ES-I3 (cell line): ENCODE measurements at regions not wholly inside any gene's neighbourhood (a gene's known extent, or its start where the extent isn't known, plus 50 kb on each side); places are given as distances from the start of the nearest gene placed in this dataset.

ENCODE experiments used
- H3K36me3 ChIP-seq: 2 replicates; pipeline ENCODE4 v1.6.1; 2013; ENCODE audit warnings: mild to moderate bottlenecking, low read length, control low read depth, moderate library complexity; ENCODE audit not compliant: insufficient read depth
- H3K4me1 ChIP-seq: 2 replicates; pipeline ENCODE4 v1.6.1; 2013; ENCODE audit warnings: mild to moderate bottlenecking, control low read depth, low read length; ENCODE audit not compliant: insufficient read depth
- H3K9ac ChIP-seq: 2 replicates; pipeline ENCODE4 v1.6.1; 2013; ENCODE audit warnings: low read depth, mild to moderate bottlenecking, low read length, moderate library complexity
- H3K9me3 ChIP-seq: 2 replicates; pipeline ENCODE4 v1.6.1; 2013; ENCODE audit warnings: mild to moderate bottlenecking, low read length, moderate library complexity; ENCODE audit not compliant: control insufficient read depth, insufficient read depth

DNA sequence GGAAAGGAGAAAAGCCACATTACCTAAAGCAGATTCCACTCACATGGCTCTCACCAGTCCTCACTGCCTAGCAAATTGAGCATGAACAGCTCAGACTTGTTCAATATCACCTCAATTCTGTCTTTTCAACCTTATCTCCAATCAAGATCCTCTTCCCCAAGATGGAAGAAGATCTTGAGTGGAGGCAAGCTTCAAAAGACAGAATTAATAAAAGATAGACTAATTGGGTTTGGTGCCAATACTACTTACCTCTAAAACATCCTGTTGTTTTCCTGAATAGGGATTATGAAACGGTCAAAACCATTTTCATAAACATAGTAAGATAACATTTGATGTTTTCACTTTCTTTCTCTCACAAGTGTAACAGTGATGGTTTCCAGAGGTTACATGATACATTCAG, 349.2 kb upstream of the PLD5 start:
- Histone ChIP-seq H3K9me3 (no peaks in the 10 kb centered on the region), H3K4me1 (no peaks in the 10 kb centered on the region), H3K9ac (no peak overlapping the region), H3K36me3 (no peaks in the 10 kb centered on the region)

DNA sequence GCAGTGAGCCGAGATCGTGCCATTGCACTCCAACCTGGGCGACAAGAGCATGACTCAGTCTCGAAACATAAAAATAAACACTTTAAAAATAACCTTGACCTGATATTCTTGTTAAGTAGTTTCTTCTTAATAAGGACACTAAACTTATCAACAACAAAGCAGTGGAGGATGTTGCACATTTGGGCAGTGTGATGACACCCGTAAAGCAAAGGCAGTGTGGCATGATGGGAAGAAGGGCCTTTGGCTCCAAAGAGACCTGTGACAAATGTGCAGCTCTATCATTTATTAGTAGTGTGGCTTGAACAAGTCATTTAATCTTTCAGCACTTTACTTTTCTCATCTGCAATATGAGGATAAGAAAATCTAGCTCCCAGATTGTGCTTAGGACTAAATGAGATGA, 348.0 kb upstream of the PLD5 start:
- Histone ChIP-seq H3K4me1 (no peaks in the 10 kb centered on the region), H3K9ac (no peak overlapping the region), H3K9me3 (no peaks in the 10 kb centered on the region), H3K36me3 (no peaks in the 10 kb centered on the region)

DNA sequence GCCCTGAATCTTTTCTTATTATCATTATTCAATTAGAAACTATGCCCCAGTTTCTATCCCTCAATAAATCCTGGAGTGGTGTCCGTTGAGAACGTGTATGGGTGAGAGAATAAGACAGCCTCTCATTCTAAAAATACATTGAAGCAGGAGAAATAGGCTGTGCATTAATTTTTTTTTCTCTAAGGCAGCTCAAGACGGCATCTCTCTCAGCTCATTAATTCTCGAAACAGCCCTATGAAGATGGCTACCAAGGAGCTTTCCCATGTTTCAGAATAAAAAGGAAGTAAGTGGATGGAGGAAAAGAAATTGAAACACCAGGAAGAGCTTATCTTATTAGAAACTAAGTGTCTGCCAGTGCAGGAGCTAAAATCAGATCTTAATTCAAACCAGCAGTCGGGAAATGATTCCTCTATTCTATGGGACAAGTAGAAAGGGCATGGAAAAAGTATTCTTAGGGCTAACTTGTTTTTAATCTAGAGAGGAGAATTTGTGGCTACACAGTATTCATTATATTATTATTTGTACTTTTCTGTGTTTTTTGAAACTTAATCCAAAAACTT, 347.1 kb upstream of the PLD5 start:
- no peaks in the 10 kb centered on the region for H3K36me3 ChIP-seq
- H3K9ac ChIP-seq: no peak overlapping the region
- no peaks in the 10 kb centered on the region for H3K4me1 ChIP-seq
- no peaks in the 10 kb centered on the region for H3K9me3 ChIP-seq

DNA sequence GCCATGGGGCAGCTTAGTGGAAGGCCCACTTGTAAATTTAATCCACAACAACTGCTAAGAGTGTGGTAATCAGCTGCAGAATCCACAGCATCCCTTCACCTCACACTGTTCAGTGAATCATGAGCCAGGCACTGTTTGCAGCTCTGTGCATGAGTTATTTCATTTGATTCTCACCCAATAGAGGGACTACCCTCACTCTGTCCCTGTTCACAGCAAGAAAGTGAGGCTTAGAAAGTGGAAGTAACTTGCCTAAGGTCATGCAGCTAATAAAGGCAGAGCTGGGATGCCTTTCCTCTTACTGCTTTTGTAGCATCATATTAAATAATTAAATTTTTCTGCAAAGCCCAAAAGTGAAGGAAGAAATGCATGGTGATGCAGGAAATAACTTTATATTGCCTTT, 346.5 kb upstream of the PLD5 start:
- Histone ChIP-seq H3K4me1 (no peaks in the 10 kb centered on the region), H3K9ac (no peak overlapping the region), H3K36me3 (no peaks in the 10 kb centered on the region), H3K9me3 (no peaks in the 10 kb centered on the region)

DNA sequence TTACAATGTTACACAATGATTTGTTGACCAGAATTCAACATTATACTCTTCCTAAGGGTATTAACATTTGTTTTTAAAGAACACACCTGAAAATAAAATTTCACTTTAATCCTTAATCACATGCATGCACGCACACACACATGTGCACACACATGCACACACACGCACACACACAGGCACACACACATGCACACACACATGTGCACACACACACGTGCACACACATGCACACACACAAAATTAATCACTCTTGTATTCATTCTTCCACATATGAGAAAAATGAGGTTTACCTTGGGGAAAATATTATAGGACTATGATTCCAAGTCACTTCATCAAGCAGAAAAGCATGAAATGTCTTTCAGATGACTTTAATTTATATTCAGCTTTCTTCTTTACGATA, 331.8 kb upstream of the PLD5 start:
- no peak overlapping the region for H3K9ac ChIP-seq
- no peaks in the 10 kb centered on the region for H3K36me3 ChIP-seq
- H3K9me3 ChIP-seq: no peaks in the 10 kb centered on the region
- no peaks in the 10 kb centered on the region for H3K4me1 ChIP-seq

DNA sequence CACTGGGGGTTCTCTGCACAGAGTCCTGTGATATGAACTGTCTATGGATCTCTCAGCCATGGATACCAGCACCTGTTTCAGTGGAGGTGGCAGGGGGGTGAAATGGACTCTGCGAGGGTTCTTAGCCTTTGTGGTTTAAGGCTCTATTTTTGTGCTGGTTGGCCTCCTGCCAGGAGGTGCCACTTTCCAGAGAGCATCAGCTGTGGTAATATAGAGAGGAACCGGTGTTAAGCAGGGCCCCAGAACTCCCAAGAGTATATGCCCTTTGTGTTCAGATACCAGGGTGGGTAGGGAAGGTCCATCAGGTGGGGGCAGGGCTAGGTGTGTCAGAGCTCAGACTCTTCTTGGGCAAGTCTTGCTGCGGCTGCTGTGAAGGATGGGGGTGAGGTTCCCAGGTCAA, 330.0 kb upstream of the PLD5 start:
- H3K9ac ChIP-seq: no peak overlapping the region
- H3K9me3 ChIP-seq: no peaks in the 10 kb centered on the region
- no peaks in the 10 kb centered on the region for H3K36me3 ChIP-seq
- no peaks in the 10 kb centered on the region for H3K4me1 ChIP-seq

DNA sequence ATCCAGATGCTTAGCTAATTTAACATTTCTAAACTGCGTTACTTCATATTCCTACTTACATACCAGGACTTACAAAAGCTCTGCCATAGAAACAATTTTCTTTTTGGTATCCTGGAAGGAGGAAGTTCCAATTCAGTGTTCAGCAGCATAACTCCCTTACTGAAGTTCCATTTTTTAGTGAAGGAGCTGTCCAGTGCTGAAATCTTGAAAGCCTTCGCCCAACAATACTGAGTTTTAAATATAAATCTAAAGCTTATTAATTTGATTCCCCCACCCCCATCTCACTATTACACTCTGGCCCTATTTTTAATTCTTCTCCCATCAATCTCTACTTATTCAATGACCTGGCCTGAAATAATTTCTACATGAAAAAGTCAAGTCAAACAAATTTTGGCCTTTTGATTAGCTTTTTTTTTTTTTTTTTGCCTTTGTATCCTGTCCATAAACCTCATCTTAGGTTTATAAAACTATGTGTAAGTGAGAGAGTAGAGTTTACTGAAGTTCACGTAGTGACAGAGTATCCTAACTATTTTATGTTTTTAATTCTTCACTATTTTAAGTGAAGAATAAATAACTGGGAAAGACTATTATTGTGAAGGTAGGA, 323.0 kb upstream of the PLD5 start:
- Histone ChIP-seq H3K9me3 (no peaks in the 10 kb centered on the region), H3K4me1 (no peaks in the 10 kb centered on the region)

DNA sequence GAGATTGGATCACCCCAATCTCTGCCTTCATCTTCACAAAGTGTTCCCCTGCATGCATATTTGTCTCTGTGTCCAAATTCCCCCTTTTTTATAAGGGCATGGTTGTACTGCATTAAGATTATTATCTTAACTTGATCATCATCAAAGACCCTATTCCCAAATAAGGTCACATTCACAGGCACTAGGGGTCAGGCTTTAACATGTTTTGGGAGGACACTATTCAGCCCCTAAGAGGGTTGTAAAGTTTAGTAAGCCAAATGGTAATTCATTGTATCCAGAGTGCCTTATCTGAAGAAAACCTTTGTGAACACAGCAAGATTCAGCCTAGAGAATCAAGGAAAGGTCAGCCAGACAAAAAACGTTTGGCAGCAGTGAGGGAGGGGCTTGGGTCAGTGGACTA, 317.6 kb upstream of the PLD5 start:
- Histone ChIP-seq H3K9ac (no peak overlapping the region), H3K4me1 (no peaks in the 10 kb centered on the region), H3K9me3 (no peaks in the 10 kb centered on the region), H3K36me3 (no peaks in the 10 kb centered on the region)

More for the DNA sequence above, 323.0 kb upstream of the PLD5 start:
- no peaks in the 10 kb centered on the region for H3K36me3 ChIP-seq
- H3K9ac ChIP-seq: no peak overlapping the region

DNA sequence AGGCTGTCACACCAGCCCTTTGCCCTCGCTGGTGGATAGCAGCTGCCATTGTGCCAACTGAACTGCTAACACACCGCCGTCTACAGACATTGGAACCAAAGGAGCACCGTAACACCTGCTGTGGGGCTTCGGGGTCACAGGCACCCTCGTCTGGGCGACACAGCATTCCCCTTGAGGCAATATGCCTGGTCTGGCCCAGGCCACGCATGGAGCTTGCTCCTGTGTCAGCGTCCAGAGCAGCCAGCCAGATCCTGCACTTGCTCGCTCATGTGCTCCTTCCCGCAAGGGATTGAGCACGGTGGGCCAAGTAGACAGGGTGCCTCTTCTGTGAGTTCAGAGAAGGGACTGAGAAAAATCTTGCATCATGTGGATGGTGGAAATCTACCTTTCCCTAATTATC, 314.6 kb upstream of the PLD5 start:
- no peak overlapping the region for H3K9ac ChIP-seq

DNA sequence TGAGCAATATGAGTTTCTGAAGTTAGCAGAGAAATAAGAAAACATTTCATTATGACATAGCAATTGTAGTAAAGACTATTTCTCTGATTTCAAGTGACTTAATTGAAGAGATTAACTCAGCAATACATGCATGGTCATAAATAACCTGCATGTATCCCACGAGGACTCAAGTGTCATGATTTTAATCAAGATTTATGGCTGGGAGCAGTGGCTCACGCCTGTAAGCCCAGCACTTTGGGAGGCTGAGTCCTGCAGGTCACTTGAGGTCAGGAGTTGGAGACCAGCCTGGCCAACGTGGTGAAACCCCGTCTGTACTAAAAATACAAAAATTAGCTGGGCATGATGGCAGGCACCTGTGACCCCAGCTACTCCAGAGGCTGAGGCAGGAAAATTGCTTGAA, 311.9 kb upstream of the PLD5 start:
- H3K36me3 ChIP-seq: no peaks in the 10 kb centered on the region
- no peaks in the 10 kb centered on the region for H3K4me1 ChIP-seq
- H3K9ac ChIP-seq: no peak overlapping the region
- H3K9me3 ChIP-seq: no peaks in the 10 kb centered on the region

More for the DNA sequence above, 314.6 kb upstream of the PLD5 start:
- Histone ChIP-seq H3K36me3 (no peaks in the 10 kb centered on the region), H3K9me3 (no peaks in the 10 kb centered on the region), H3K4me1 (no peaks in the 10 kb centered on the region)

DNA sequence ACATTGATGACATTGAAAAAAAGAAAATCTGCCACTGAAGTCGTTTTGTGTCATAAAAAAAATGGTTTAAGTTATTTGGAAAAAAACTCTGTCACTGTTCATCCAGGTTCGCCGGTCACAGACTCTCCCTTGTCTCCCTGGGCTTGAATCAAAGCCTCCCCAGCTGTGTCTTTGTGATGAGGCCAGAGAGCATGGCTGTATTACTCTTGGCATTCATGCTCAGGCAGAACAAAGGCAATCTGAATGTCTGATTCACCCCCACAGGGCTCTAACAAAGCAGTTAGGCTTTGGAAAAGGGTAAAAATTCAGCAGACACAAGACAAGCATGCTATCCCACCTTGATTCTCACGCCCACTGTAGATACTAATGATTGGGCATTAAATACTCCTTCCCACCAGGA, 304.3 kb upstream of the PLD5 start:
- Histone ChIP-seq H3K9me3 (no peaks in the 10 kb centered on the region), H3K36me3 (no peaks in the 10 kb centered on the region), H3K4me1 (peaks cover 10% of the 10 kb centered on the region; the same call in 1 of the 2 replicates)

DNA sequence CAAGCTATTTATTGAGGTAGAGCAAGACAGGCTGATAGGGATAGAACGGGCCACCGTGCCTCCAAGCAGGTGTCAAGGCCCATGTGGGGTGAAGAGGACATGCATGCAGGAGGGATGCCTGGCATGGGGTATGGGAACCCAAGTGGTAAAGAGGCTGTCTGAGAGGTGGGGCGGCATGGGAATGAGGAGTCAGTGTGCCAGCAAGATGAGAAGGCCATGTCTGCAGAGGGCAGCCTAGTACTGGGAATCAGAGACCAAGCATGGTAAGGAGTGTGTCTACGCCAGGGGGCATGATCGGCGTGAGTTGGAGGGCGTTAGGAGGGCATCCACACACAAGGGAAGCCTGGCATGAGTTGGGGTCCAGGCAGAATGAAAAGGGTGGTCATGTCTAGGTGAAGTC, 303.7 kb upstream of the PLD5 start:
- no peaks in the 10 kb centered on the region for H3K9me3 ChIP-seq
- no peak overlapping the region for H3K9ac ChIP-seq
- H3K4me1 ChIP-seq: peaks cover 10% of the 10 kb centered on the region; the same call in 1 of the 2 replicates
- no peaks in the 10 kb centered on the region for H3K36me3 ChIP-seq

More for the DNA sequence above, 304.3 kb upstream of the PLD5 start:
- no peak overlapping the region for H3K9ac ChIP-seq

DNA sequence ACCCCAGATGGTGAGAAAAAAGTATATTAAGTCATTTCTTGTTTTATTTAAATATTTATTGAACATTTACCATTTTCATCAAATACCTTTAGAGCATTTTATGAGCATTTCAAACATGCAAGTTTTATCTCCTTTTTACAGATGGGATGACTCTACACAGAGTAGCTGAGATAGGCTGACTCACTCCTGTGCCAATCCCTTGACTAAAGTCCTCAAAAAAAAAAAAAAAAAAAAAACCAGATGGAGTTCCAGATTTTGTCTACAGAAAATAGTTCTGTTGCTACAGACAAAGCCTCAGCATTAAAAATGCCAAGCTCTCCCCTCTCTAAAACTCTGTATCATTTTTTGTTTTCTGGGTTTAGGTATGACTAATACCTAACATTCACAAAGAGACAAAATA, 303.0 kb upstream of the PLD5 start:
- Histone ChIP-seq H3K9me3 (no peaks in the 10 kb centered on the region), H3K9ac (no peak overlapping the region), H3K4me1 (peaks cover 10% of the 10 kb centered on the region; the same call in 1 of the 2 replicates)

DNA sequence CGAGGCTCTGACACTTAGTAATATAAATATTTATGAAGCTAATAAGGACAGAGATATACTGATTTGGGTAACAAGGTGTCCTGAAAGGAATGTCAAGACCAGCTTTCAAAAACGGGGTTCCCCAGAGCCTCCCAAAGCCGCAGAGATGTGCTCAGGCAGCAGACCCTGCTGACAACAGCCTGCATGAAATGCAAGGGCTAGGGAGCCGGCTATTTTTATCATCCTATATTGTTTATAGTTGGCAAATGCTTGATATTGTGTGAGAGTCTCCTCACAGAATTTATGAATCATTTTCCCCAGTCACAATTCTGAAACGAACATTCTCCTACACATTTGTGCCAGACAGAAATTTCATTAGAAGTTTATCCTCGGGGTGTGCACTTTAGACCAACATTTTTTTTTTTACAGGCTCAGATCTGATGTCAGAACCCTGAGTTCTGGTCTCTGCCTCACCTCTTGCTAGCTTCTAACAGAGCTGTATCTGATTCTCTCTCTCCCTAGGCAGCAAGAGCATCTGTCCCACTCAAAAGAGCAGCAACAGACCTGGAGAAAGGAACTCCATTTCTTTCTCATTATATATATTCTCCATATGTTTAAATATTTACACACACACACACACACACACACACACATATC, 302.3 kb upstream of the PLD5 start:
- no peak overlapping the region for H3K9ac ChIP-seq
- H3K9me3 ChIP-seq: no peaks in the 10 kb centered on the region
- H3K36me3 ChIP-seq: no peaks in the 10 kb centered on the region
- peaks cover 10% of the 10 kb centered on the region; the same call in 1 of the 2 replicates for H3K4me1 ChIP-seq

More for the DNA sequence above, 303.0 kb upstream of the PLD5 start:
- no peaks in the 10 kb centered on the region for H3K36me3 ChIP-seq

DNA sequence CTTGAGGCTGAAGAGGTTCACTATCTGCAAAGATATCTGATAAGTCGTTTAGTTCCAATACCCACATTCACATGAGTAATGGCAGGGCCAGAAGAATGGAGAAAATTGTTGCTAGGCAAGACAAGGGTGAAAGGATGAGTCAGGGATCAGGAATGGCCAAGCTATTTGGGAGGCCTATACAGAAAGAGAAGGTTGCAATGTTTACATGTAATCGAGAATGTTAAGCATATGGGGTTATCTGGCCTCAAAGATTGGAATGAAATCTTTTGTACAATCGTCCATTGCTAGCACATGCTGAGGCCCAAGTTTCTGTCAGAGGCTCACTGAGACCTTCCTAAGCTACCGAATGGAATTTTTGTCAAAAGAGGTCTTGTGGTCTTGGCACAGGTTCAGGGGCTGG, 299.9 kb upstream of the PLD5 start:
- no peak overlapping the region for H3K9ac ChIP-seq
- no peaks in the 10 kb centered on the region for H3K36me3 ChIP-seq
- peaks cover 10% of the 10 kb centered on the region; the same call in 1 of the 2 replicates for H3K4me1 ChIP-seq
- no peaks in the 10 kb centered on the region for H3K9me3 ChIP-seq
